Fibroblast of peridontal ligament (primary cell): ENCODE measurements at regions not wholly inside any gene's neighbourhood (a gene's known extent, or its start where the extent isn't known, plus 50 kb on each side); places are given as distances from the start of the nearest gene placed in this dataset.

ENCODE experiments used
- DNase-seq: peaks from one replicate; pipeline ENCODE4 v3.0.0-alpha.2; 2010; ENCODE audit errors: extremely low read depth

GRCh38 chr20:48079028-48079427 lies 293.7 kb upstream of the SULF2 start:
- no peak for DNase-seq

- DNase-seq = no peak
Measured at GRCh38 chr20:48076747-48077146, 291.5 kb upstream of the SULF2 start.

GRCh38 chr20:48076247-48076646 lies 291.0 kb upstream of the SULF2 start:
- no peak for DNase-seq

- DNase-seq = no peak
Measured at GRCh38 chr20:48075591-48076174, 290.4 kb upstream of the SULF2 start.

DNA sequence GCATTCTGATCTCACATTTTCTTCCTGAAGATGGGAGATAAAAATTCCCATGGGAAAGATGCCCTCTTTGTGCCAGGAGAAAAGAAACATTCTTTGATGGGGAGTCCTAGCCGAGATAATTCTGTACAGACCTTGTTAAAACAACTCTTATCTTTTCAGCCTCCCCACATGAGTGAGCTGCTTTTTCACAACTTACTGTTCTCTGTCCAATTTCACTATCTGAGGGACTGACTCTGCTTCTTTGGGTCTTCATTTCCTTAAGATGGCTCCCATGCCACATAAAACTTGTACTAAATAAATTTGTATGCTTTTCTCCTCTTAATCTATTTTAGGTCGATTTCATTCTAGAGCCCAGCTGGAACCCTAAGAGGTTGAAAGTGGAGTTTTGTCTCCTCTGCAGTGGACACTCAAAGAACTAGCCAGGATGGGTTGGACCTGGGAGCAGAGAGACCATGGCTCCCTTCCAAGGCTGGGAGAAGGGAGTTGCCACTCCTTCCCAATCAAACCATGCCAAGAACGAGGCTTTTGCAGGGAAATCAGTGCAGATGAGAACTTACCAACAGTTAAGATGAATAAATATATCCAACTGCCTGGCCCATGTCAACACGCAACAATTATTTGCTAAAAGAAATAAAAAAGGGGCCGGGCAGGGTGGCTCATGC lies 285.8 kb upstream of the SULF2 start:
- DNase-seq = no peak

DNA sequence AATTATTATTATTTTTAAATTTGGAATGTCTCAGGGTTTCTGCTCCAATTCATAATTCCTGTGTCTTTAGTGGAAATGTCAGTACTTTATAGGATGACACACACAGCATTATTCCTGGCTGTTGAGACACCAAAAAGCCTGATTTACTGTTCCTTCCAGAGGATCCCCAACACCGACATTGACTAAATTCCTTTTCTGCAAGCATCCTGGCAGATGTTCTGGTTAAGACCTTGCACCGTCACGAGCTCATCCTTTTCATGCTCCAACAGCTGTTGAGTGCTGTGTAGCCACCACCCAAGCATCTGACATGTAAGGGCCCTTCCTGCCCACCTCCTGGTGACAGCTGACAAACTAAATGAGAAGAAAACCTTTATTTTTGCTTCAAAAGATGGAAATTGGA lies 284.3 kb upstream of the SULF2 start:
- DNase-seq = no peak

- DNase-seq = no peak
Measured at GRCh38 chr20:48066851-48067250, 281.6 kb upstream of the SULF2 start.

DNA sequence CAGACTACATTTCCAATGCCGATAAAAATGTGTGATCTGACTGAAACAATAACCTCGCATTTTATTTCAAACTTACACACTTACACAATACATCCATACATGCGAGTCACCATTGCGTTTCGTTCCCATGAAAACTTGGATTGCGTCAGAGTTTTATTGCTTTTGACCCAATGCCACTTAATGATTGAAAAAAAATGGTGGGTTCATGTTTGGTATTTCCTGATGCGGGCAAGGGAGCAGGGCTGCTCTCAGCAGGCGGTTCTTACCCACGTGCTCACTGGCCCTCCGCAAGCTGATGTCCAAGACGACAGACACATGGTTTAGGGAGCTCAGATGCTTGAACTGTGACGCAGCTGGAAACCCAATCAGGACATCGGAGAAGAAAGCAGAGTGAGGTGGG lies 281.0 kb upstream of the SULF2 start:
- DNase-seq = peak; percentile 10

DNA sequence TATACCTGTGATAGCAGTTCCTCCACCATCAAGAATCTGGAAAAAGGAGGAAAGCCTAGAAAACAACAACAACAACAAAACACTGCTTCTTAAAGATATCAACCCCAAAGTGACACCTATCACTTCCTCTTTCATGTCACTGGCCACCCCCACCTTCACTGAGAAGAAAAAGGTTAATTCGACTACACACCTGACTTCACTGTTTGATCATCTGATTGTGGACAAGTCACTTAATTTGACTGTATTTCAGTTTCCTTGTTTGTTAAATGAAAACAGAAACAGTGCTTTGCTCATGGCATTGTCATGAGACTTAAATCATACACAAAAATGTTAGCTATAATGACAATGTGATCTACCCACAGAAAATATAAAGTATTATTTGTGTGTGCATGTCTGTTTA lies 280.6 kb upstream of the SULF2 start:
- no peak for DNase-seq

DNA sequence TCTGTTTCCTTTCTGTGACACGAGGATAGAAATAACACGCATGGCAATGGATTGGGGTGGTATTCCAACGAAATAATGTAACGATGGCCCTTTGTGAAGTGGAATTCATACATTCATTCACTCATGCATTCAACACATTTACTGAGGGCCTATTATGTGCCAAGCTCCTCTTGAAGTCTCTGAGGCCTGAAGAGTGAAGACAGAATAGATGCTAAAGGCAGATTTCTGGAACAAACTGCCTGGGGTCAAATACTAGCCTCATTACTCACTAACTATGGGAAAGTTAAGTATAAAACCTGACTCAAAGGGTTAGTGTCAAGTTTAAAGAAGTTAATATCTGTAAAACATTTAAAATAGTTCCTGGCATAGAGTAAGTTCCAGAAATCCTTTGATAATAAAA lies 279.6 kb upstream of the SULF2 start:
- peak; percentile 28 for DNase-seq

DNA sequence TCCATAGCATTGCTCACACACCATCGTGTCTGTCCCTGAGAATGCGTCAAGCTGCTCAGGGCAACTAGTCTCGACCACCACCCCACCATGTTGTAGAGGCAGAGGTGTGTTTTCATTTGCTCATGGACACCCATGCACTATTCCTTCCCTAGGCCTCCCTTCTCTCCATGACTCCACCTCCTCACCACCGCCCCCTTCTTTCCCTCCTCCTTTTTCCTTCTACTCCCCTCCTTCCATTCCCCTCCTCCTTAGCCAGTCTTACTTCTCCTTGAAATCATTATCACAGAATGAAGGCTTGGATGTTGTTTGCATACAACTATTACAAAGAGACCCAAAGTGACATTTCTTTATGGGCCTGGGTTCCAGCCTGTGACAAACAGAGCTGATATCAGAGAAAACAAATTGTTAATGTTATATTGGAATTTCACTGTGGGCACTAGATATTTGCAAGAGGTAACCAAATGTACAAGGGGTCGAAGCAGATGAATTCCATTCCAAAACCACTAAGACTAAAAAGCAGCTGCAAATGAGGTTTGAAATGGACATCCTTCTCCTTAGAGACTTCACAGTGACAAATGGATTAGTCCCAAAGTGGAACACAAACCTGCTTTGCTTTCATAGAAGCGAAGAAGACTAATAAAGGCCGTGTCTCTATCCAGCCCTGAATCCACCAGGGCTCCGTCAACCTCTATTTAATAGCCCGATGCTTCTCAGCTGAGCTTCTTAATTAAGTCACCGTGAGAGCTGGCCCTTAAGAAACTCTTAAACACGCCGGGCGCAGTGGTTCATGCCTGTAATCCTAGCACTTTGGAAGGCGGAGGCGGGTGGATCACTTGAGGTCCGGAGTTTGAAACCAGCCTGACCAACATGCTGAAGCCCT lies 275.8 kb upstream of the SULF2 start:
- DNase-seq = no peak

DNA sequence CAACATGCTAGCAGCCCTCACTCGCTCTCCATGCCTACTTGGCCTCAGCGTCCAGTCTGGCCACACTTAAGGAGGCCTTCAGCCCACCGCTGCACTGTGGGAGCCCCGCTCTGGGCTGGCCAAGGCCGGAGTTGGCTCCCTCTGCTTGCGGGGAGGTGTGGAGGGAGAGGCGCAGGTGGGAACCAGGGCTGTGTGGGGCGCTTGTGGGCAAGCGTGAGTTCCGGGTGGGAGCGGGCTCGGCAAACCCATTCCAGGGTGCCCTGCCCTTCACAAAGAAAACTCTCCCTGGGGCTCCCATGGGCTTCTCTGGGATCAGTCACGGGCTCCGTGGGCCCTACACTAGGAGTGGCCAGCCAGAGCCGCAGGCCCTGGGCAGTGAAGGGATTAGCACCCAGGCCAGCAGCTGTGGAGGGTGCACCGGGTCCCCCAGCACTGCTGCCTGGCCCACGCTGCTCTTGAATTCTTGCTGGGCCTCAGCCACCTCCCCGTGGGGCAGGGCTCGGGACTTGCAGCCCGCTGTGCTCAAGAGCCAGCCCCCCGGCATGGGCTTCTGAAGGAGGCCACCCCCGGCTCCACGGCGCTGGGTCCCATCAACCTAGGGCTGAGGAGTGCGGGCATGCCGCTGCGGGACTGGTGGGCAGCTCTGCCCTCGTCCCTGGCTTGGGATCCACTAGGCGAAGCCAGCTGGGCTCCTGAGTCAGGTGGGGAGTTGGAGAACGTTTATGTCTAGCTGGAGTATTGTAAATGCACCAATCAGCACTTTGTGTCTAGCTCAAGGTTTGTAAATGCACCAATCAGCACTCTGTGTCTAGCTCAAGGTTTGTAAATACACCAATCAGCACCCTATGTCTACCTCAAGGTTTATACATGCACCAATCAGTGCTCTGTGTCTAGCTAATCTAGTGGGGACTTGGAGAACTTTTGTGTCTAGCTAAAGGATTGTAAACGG lies 273.6 kb upstream of the SULF2 start:
- DNase-seq = no peak

DNA sequence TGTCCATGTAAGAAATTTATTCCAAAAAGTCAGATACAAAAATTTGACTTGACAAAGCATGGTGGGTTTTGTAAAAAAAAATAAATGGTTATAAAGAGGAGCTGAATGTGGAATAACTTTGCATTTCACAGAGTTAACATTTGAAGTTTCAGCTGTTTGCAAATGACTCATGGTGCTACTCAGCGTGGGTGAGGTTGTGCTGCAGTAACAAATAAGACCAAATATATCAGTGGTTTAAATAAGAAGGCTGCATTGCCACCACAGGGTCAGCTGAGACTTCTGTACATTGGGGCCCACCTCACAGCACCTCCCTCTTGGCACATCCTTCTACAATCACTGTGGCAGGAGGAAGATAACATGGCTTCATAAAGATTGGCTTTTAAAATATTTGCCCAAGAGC lies 272.5 kb upstream of the SULF2 start:
- DNase-seq = no peak

- DNase-seq = no peak
Measured at GRCh38 chr20:48057251-48057650, 272.0 kb upstream of the SULF2 start.

GRCh38 chr20:48056218-48056617 lies 270.9 kb upstream of the SULF2 start:
- no peak for DNase-seq

DNA sequence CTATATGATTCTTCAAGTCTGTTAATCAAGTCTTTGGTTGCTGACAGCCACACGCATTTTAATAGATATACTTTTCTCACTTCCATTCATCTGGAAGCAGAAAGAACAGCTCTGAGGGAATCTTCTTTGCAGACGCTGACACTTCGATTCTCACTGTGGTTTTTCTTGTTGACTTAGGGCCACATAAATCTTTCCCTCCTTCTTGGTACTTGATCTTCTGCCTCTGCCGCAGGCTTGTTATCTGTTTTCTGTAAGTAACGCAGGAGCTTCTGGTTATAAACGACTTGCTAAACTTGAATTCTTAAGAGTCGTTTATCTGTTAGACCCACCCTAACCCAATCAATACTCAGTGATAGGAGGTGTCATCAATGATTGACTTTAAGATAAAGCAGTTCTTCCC lies 268.8 kb upstream of the SULF2 start:
- no peak for DNase-seq

GRCh38 chr20:48052475-48052835 lies 267.2 kb upstream of the SULF2 start:
- peak; percentile 37 for DNase-seq

DNA sequence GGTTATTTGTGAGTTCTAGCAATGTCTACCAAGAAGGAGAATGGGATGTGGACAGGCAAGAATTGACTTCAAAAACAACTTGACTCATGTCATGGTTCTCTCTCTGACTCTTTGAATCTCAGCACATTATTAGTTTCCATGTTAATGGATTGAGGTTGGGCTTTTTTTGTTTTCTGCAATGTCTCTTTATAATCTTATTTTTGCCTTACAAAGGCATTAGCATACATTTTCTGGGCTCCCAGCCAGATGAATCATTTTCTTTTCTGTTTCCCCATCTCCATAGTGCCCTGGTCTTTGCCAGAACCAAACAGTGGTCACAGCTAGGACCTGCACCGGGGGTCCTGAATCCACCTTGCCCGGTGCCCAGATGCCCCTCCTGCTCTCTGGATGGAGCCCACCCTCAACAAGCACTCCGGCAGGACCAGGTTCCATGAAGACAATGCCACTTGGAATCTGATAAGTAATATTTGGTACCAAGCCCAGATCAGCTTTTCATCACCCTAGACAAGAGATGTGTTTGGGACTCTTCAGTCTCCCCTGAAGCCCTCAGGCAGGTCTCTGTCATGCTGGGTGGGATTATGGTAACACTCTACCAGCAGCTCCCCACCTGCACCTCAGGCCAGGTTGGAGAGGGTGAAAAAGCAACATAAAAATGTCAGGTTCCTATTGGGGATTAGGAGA lies 266.7 kb upstream of the SULF2 start:
- DNase-seq = peak; percentile 81

- no peak for DNase-seq
Measured at GRCh38 chr20:48049641-48050040, 264.4 kb upstream of the SULF2 start.

- no peak for DNase-seq
Measured at GRCh38 chr20:48049171-48049570, 263.9 kb upstream of the SULF2 start.

DNA sequence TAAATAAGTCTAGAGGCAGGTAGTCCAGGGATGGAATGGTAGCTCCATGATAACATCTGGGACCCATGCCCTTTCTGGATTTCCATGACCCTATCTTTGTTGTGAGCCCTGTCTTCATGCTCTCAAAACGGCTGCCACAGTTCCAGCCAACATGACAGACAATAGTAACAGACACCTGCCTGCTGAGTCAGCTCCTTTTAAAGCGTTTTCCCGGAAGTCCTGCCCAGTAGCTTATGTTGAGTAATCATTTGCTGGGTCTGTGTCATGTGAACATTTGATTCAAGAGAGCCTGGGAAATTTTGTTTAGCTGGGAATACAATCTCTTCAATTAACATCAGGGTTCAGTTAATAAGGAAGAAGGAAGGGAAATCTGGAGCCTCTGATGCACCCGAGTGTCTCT lies 262.2 kb upstream of the SULF2 start:
- no peak for DNase-seq
